HL-60 (cell line): ENCODE measurements at regions not wholly inside any gene's neighbourhood (a gene's known extent, or its start where the extent isn't known, plus 50 kb on each side); places are given as distances from the start of the nearest gene placed in this dataset.

Source experiments
- CTCF ChIP-seq: IDR thresholded peaks from one replicate; pipeline ENCODE4 v1.5.1; 2011; ENCODE audit warnings: low read length, control low read depth, inconsistent platforms; ENCODE audit not compliant: insufficient read depth
- GABPA ChIP-seq: IDR thresholded peaks from 2 replicates; pipeline ENCODE4 v1.6.1; 2012; ENCODE audit warnings: low read depth
- POLR2AphosphoS5 ChIP-seq: IDR thresholded peaks from 2 replicates; pipeline ENCODE4 v1.6.1; 2012; ENCODE audit warnings: low read depth
- REST ChIP-seq: IDR thresholded peaks from 2 replicates; pipeline ENCODE4 v1.6.1; 2012; ENCODE audit warnings: low read depth; ENCODE audit not compliant: insufficient replicate concordance
- SPI1 ChIP-seq: IDR thresholded peaks from 2 replicates; pipeline ENCODE4 v1.6.1; 2012; ENCODE audit warnings: low read depth, mild to moderate bottlenecking, borderline replicate concordance

GRCh38 chr4:161188578-161188977 is 975.2 kb downstream of the FSTL5 start:
- TF ChIP-seq CTCF (no peak), POLR2AphosphoS5 (no peak), REST (no peak), GABPA (no peak), SPI1 (no peak)
